Prostate gland (tissue), 2 donors: ENCODE measurements at regions not wholly inside any gene's neighbourhood (a gene's known extent, or its start where the extent isn't known, plus 50 kb on each side); places are given as distances from the start of the nearest gene placed in this dataset.

Experiments used
- DNase-seq: peaks from one replicate; pipeline ENCODE4 v3.0.0-alpha.2; 2019; ENCODE audit warnings: low spot score
- H3K27ac ChIP-seq, 2 donors: fragments of 200-600 bp; sonication (generic); 2 replicates each; pipeline ENCODE4 v1.5.1; 2017 to 2019
- H3K27me3 ChIP-seq: fragments of 200-600 bp; sonication (generic); replicated peaks from 2 replicates; pipeline ENCODE4 v1.5.1; 2019; ENCODE audit not compliant: insufficient read depth
- H3K36me3 ChIP-seq, 2 donors: fragments of 200-600 bp; sonication (generic); 1 replicate in 1 of 2; 2 replicates in 1 of 2; pipeline versions ENCODE4 v1.5.1 to v1.8.1; 2017 to 2019
- H3K4me1 ChIP-seq: fragments of 200-600 bp; sonication (generic); replicated peaks from 2 replicates; pipeline ENCODE4 v1.5.1; 2019
- H3K4me3 ChIP-seq, 2 donors: fragments of 200-600 bp; sonication (generic); 2 replicates each; pipeline ENCODE4 v1.5.1; 2017 to 2019
- H3K9me3 ChIP-seq: fragments of 200-600 bp; sonication (generic); 2 replicates; pipeline ENCODE4 v1.5.1; 2017
- CTCF ChIP-seq, 4 experiments: fragments of 200-600 bp in 2 of 4; fragments of 450-650 bp in 2 of 4; sonication (generic) in 2 of 4; IDR thresholded peaks; 1 replicate in 3 of 4; 2 replicates in 1 of 4; pipeline ENCODE4 v1.5.1; 2016 to 2019; ENCODE audit warnings: antibody characterized with exemption in 4 of 4, mild to moderate bottlenecking in 2 of 4, moderate library complexity in 2 of 4
- POLR2A ChIP-seq: fragments of 450-650 bp; IDR thresholded peaks from one replicate; pipeline ENCODE4 v1.6.1; 2016; ENCODE audit warnings: antibody characterized with exemption, mild to moderate bottlenecking
- POLR2AphosphoS5 ChIP-seq: sonication (generic); formaldehyde crosslinking; IDR thresholded peaks from one replicate; pipeline ENCODE4 v1.6.1; 2017; ENCODE audit warnings: antibody characterized with exemption
- WGBS: methylation state at CpG from one replicate; pipeline ENCODE4 v1.1.5; 2018; 5-methylcytosine and 5-hydroxymethylcytosine counted together
- intact Hi-C: fragments of 100-400 bp; cut with DNase I; formaldehyde crosslinking; loops from one replicate; pipeline ENCODE4 v1.14.2; 2022

DNA sequence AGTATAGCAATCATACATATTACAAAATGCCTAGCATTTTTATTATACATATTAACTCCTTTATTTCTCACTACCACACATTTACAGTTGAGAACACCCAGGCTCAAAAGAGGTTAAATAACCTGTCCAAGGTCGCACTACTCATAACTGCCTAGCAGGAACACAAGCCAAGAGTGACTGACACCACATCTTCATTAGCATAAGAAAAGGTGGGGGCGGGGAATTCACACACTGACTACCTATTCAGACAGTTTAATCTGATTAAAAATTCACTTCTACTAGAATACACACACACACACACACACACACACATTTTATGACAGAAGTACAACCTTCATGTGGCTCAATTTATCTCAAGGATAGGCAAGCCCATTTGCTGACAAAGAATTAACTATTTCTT lies 77.8 kb upstream of the CACHD1 start:
- no peaks in the 10 kb centered on the region for H3K36me3 ChIP-seq
- no peaks in the 10 kb centered on the region for H3K27me3 ChIP-seq
- WGBS, result 58% methylated on average over 2 of the region's 2 CpGs
- DNase-seq, result no peak
- intact Hi-C loops, result no loop called here
- H3K4me3 ChIP-seq, result no peak overlapping the region
- no peaks in the 10 kb centered on the region for H3K9me3 ChIP-seq
- TF ChIP-seq CTCF (IDR thresholded peaks at IDR 0.05), result no peak
- TF ChIP-seq POLR2A, result no peak
- no peak for TF ChIP-seq POLR2AphosphoS5
- no peak overlapping the region for H3K27ac ChIP-seq
- H3K4me1 ChIP-seq, result no peaks in the 10 kb centered on the region

GRCh38 chr1:64393790-64394189 lies 76.1 kb upstream of the CACHD1 start:
- intact Hi-C loops, result no loop called here
- no peaks in the 10 kb centered on the region for H3K36me3 ChIP-seq
- 92% methylated on average over 2 of the region's 2 CpGs for WGBS
- H3K27ac ChIP-seq, result no peak overlapping the region
- no peak overlapping the region for H3K4me3 ChIP-seq
- no peaks in the 10 kb centered on the region for H3K27me3 ChIP-seq
- no peak for TF ChIP-seq POLR2A
- TF ChIP-seq CTCF (IDR thresholded peaks at IDR 0.05), result no peak
- TF ChIP-seq POLR2AphosphoS5, result no peak
- no peak for DNase-seq
- H3K4me1 ChIP-seq, result no peaks in the 10 kb centered on the region
- H3K9me3 ChIP-seq, result no peaks in the 10 kb centered on the region

- no peak overlapping the region for H3K4me3 ChIP-seq
- H3K9me3 ChIP-seq, result no peaks in the 10 kb centered on the region
- intact Hi-C loops, result no loop called here
- no peaks in the 10 kb centered on the region for H3K36me3 ChIP-seq
- no peaks in the 10 kb centered on the region for H3K27me3 ChIP-seq
- H3K27ac ChIP-seq, result no peak overlapping the region
- 88% methylated on average over 4 of the region's 4 CpGs for WGBS
- DNase-seq, result no peak
- no peaks in the 10 kb centered on the region for H3K4me1 ChIP-seq
- TF ChIP-seq POLR2A (no peak), CTCF (IDR thresholded peaks at IDR 0.05) (no peak), POLR2AphosphoS5 (no peak)
These were observed 73.1 kb upstream of the CACHD1 start for GRCh38 chr1:64396817-64397216.

GRCh38 chr1:64397541-64397940 lies 72.4 kb upstream of the CACHD1 start:
- no peak overlapping the region for H3K4me3 ChIP-seq
- H3K27ac ChIP-seq, result no peak overlapping the region
- no peak for DNase-seq
- H3K27me3 ChIP-seq, result no peaks in the 10 kb centered on the region
- WGBS, result 86% methylated on average over 2 of the region's 2 CpGs
- no peaks in the 10 kb centered on the region for H3K36me3 ChIP-seq
- H3K4me1 ChIP-seq, result no peaks in the 10 kb centered on the region
- TF ChIP-seq POLR2A (no peak), CTCF (IDR thresholded peaks at IDR 0.05) (no peak), POLR2AphosphoS5 (no peak)
- intact Hi-C loops, result no loop called here
- H3K9me3 ChIP-seq, result no peaks in the 10 kb centered on the region

- DNase-seq, result no peak
- intact Hi-C loops, result no loop called here
- WGBS, result 35% methylated on average over 5 of the region's 5 CpGs
- Histone ChIP-seq H3K4me3 (no peak overlapping the region), H3K4me1 (no peaks in the 10 kb centered on the region), H3K27me3 (no peaks in the 10 kb centered on the region), H3K27ac (no peak overlapping the region), H3K36me3 (no peaks in the 10 kb centered on the region), H3K9me3 (no peaks in the 10 kb centered on the region)
- TF ChIP-seq CTCF (IDR thresholded peaks at IDR 0.05) (no peak), POLR2A (no peak), POLR2AphosphoS5 (no peak)
These were observed 71.0 kb upstream of the CACHD1 start for GRCh38 chr1:64398936-64399335.
